Vagina (tissue), 2 donors: ENCODE measurements at regions not wholly inside any gene's neighbourhood (a gene's known extent, or its start where the extent isn't known, plus 50 kb on each side); places are given as distances from the start of the nearest gene placed in this dataset.
"Not testable (repeated sequence)": the region's sequence is repeated elsewhere in the genome, so short reads cannot be mapped to it uniquely, and the experiment has no call there.

Experiments used
- POLR2A ChIP-seq, 2 donors: fragments of 450-650 bp; IDR thresholded peaks; one replicate each; pipeline ENCODE4 v1.6.1; 2017; ENCODE audit warnings: antibody characterized with exemption in 2 of 2, mild to moderate bottlenecking in 2 of 2, moderate library complexity in 2 of 2
- TF ChIP-seq, protein P1 (sequence below), 3 experiments: fragments of 450-650 bp in 2 of 3; fragments of 200-600 bp in 1 of 3; sonication (generic) in 1 of 3; IDR thresholded peaks; one replicate each; pipeline ENCODE4 v1.5.1; 2017 to 2019; ENCODE audit warnings: antibody characterized with exemption in 3 of 3, mild to moderate bottlenecking in 2 of 3, moderate library complexity in 2 of 3

DNA sequence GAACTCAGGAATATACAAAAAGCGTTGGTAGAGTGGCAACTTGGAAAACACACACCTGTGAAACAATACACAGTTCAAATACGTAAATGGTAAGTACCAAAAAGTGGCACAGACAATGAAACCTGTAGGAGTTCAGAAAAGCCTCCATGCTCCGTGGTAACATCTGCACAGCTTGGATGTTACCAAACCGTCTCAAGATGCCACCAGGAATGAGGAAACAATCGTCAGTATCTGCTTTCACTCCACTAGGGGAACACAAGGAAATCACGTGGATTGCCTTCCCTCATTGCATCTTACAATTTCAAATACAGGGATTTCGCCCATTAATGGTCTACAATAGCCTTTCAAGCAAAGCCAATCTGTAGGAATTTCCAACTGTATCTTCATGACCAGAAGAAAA is 224.6 kb upstream of the LRRC61 start:
- TF ChIP-seq POLR2A (IDR thresholded peaks at IDR 0.05), result not testable (repeated sequence)
- TF ChIP-seq, protein P1, sequence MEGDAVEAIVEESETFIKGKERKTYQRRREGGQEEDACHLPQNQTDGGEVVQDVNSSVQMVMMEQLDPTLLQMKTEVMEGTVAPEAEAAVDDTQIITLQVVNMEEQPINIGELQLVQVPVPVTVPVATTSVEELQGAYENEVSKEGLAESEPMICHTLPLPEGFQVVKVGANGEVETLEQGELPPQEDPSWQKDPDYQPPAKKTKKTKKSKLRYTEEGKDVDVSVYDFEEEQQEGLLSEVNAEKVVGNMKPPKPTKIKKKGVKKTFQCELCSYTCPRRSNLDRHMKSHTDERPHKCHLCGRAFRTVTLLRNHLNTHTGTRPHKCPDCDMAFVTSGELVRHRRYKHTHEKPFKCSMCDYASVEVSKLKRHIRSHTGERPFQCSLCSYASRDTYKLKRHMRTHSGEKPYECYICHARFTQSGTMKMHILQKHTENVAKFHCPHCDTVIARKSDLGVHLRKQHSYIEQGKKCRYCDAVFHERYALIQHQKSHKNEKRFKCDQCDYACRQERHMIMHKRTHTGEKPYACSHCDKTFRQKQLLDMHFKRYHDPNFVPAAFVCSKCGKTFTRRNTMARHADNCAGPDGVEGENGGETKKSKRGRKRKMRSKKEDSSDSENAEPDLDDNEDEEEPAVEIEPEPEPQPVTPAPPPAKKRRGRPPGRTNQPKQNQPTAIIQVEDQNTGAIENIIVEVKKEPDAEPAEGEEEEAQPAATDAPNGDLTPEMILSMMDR (IDR thresholded peaks at IDR 0.05), result not testable (repeated sequence)
